Retinal pigment epithelial cell (primary cell): ENCODE measurements at regions not wholly inside any gene's neighbourhood (a gene's known extent, or its start where the extent isn't known, plus 50 kb on each side); places are given as distances from the start of the nearest gene placed in this dataset.

ENCODE experiments used
- DNase-seq: peaks from one replicate; pipeline ENCODE4 v3.0.0-alpha.2; 2010; ENCODE audit warnings: low read depth
- H3K4me3 ChIP-seq: 2 replicates; pipeline ENCODE4 v1.5.1; 2011; ENCODE audit warnings: mild to moderate bottlenecking, low read length, control low read depth, moderate library complexity
- TF ChIP-seq, protein P1 (sequence below): conservative IDR thresholded peaks from 2 replicates; pipeline ENCODE4 v1.5.1; 2011; ENCODE audit warnings: low read depth, low read length, control low read depth, inconsistent platforms

- H3K4me3 ChIP-seq: no peak overlapping the region
- TF ChIP-seq, protein P1, sequence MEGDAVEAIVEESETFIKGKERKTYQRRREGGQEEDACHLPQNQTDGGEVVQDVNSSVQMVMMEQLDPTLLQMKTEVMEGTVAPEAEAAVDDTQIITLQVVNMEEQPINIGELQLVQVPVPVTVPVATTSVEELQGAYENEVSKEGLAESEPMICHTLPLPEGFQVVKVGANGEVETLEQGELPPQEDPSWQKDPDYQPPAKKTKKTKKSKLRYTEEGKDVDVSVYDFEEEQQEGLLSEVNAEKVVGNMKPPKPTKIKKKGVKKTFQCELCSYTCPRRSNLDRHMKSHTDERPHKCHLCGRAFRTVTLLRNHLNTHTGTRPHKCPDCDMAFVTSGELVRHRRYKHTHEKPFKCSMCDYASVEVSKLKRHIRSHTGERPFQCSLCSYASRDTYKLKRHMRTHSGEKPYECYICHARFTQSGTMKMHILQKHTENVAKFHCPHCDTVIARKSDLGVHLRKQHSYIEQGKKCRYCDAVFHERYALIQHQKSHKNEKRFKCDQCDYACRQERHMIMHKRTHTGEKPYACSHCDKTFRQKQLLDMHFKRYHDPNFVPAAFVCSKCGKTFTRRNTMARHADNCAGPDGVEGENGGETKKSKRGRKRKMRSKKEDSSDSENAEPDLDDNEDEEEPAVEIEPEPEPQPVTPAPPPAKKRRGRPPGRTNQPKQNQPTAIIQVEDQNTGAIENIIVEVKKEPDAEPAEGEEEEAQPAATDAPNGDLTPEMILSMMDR: no peak
- DNase-seq: no peak
Measured at GRCh38 chr10:78724846-78725245, 343.9 kb upstream of the ZMIZ1 start.

DNA sequence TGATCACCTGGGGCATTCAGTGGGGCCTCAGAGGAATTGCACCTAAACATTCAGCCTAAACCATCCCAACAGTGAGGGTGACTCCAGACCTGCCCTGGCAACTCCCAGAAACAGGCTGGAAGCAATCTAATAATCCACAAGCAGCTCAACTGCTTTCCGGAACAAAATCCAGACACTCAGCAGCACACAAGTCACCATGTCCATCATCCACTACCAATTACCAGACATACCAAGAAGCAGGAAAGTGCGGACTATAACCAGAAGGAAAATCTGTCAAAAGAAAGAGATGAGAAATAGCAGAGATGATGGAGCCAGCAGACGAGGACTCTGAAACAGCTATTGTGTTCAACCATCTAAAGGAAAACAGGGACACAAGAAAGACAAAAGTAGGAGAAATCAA lies 342.6 kb upstream of the ZMIZ1 start:
- H3K4me3 ChIP-seq: no peak overlapping the region
- no peak for DNase-seq
- TF ChIP-seq, protein P1: no peak

DNA sequence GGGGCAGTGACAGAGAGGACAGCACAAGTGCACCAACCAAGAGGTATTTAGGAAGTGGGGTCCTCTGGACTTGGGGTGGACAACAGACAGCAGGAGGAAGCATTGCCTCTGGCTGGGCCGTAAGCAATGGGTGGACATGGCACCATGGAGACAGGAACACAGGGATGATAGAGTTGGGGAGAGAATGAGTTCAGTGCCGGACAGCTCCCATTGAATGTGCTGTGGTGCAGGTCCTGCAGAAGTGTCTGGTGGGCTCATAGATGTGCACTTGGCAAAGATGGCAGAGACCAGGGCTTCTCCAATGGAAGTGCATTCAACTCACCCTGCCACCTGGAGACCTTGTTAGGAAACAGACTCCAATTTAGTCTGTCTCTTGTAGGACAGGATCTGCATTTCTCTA lies 341.5 kb upstream of the ZMIZ1 start:
- H3K4me3 ChIP-seq: no peak overlapping the region
- no peak for DNase-seq
- TF ChIP-seq, protein P1: no peak

GRCh38 chr10:78727728-78728127 lies 341.0 kb upstream of the ZMIZ1 start:
- TF ChIP-seq, protein P1: no peak
- no peak overlapping the region for H3K4me3 ChIP-seq
- no peak for DNase-seq

DNA sequence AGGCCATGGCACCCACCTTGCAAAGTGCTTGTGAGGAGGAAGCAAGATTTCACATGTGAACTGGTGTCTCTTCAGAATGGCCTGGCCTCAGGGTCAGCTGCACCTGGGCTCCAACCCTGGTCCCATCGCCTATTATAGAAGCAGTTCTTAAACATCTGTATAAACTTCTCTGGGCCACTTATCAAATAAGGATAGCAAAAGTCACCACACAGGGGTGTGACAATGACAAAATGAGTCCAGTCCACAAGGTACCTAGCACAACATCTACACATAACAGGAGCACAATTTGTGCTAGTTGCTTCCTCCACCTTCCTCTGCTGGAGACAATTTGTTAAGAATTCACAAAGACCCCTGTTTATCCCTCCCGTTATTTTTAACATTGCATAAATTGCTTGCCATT lies 340.6 kb upstream of the ZMIZ1 start:
- no peak for DNase-seq
- H3K4me3 ChIP-seq: no peak overlapping the region
- TF ChIP-seq, protein P1: no peak

GRCh38 chr10:78729366-78729765 lies 339.4 kb upstream of the ZMIZ1 start:
- TF ChIP-seq, protein P1: no peak
- DNase-seq: no peak
- H3K4me3 ChIP-seq: no peak overlapping the region

GRCh38 chr10:78729800-78730199 lies 339.0 kb upstream of the ZMIZ1 start:
- TF ChIP-seq, protein P1: no peak
- DNase-seq: no peak
- H3K4me3 ChIP-seq: no peak overlapping the region
